DOHH2 (cell line): ENCODE measurements at regions not wholly inside any gene's neighbourhood (a gene's known extent, or its start where the extent isn't known, plus 50 kb on each side); places are given as distances from the start of the nearest gene placed in this dataset.

Source experiments
- EZH2phosphoT487 ChIP-seq: fragments of 200-600 bp; sonication (generic); IDR thresholded peaks from 2 replicates; pipeline ENCODE4 v1.6.1; 2017; ENCODE audit warnings: borderline replicate concordance, mild to moderate bottlenecking, antibody characterized with exemption, low read length, moderate library complexity, mixed read lengths
- TF ChIP-seq, protein P1 (sequence below): fragments of 200-600 bp; sonication (generic); IDR thresholded peaks from one replicate; pipeline ENCODE4 v1.5.1; 2014; ENCODE audit warnings: antibody characterized with exemption, mild to moderate bottlenecking, low read depth, low read length; ENCODE audit not compliant: poor library complexity, severe bottlenecking

DNA sequence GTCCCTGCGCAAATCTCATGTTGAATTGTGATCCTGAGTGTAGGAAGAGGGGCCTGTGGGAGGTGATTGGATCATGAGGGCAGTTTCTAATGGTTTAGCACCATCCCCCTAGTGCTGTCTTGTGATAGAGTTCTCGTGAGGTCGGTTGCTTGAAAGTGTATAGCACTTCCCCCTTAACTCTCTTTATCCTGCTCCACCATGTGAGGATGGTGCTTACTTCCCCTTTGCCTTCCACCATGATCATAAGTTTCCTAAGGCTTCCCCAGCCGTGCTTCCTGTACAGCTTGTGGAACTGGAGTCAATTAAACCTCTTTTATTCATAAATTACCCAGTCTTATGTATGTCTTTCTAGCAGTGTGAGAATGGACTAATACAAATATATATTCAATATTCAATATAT lies 303.7 kb upstream of the SEL1L start:
- TF ChIP-seq, protein P1, sequence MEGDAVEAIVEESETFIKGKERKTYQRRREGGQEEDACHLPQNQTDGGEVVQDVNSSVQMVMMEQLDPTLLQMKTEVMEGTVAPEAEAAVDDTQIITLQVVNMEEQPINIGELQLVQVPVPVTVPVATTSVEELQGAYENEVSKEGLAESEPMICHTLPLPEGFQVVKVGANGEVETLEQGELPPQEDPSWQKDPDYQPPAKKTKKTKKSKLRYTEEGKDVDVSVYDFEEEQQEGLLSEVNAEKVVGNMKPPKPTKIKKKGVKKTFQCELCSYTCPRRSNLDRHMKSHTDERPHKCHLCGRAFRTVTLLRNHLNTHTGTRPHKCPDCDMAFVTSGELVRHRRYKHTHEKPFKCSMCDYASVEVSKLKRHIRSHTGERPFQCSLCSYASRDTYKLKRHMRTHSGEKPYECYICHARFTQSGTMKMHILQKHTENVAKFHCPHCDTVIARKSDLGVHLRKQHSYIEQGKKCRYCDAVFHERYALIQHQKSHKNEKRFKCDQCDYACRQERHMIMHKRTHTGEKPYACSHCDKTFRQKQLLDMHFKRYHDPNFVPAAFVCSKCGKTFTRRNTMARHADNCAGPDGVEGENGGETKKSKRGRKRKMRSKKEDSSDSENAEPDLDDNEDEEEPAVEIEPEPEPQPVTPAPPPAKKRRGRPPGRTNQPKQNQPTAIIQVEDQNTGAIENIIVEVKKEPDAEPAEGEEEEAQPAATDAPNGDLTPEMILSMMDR: no peak
- TF ChIP-seq EZH2phosphoT487: no peak
